Ovary (tissue), 3 donors: ENCODE measurements at regions not wholly inside any gene's neighbourhood (a gene's known extent, or its start where the extent isn't known, plus 50 kb on each side); places are given as distances from the start of the nearest gene placed in this dataset.

Experiments used
- POLR2A ChIP-seq: fragments of 450-650 bp; IDR thresholded peaks from one replicate; pipeline ENCODE4 v1.6.1; 2017; ENCODE audit warnings: antibody characterized with exemption, mild to moderate bottlenecking, moderate library complexity
- TF ChIP-seq, protein P1 (sequence below), 3 donors: fragments of 450-650 bp in 2 of 3; fragments of 200-600 bp in 1 of 3; IDR thresholded peaks; one replicate each; pipeline versions ENCODE4 v1.5.1 to v1.8.0; 2016 to 2022; ENCODE audit warnings: antibody characterized with exemption in 3 of 3, mild to moderate bottlenecking in 1 of 3
- donor health status: DM: no; HTN: no; CAD: no.

- TF ChIP-seq, protein P1, sequence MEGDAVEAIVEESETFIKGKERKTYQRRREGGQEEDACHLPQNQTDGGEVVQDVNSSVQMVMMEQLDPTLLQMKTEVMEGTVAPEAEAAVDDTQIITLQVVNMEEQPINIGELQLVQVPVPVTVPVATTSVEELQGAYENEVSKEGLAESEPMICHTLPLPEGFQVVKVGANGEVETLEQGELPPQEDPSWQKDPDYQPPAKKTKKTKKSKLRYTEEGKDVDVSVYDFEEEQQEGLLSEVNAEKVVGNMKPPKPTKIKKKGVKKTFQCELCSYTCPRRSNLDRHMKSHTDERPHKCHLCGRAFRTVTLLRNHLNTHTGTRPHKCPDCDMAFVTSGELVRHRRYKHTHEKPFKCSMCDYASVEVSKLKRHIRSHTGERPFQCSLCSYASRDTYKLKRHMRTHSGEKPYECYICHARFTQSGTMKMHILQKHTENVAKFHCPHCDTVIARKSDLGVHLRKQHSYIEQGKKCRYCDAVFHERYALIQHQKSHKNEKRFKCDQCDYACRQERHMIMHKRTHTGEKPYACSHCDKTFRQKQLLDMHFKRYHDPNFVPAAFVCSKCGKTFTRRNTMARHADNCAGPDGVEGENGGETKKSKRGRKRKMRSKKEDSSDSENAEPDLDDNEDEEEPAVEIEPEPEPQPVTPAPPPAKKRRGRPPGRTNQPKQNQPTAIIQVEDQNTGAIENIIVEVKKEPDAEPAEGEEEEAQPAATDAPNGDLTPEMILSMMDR (IDR thresholded peaks at IDR 0.05): no peak
- TF ChIP-seq POLR2A: no peak
Observed at GRCh38 chr1:36576551-36577110, 93.9 kb upstream of the CSF3R start.
